SH-SY5Y (cell line): ENCODE measurements at regions not wholly inside any gene's neighbourhood (a gene's known extent, or its start where the extent isn't known, plus 50 kb on each side); places are given as distances from the start of the nearest gene placed in this dataset.

Experiments
- GATA2 ChIP-seq: IDR thresholded peaks from 2 replicates; pipeline ENCODE4 v1.6.1; 2011; ENCODE audit warnings: mild to moderate bottlenecking, low read depth, low read length
- GATA3 ChIP-seq: IDR thresholded peaks from 2 replicates; pipeline ENCODE4 v1.6.1; 2011; ENCODE audit warnings: low read depth, mild to moderate bottlenecking, low read length, moderate library complexity

- TF ChIP-seq GATA2 (no peak), GATA3 (no peak)
Observed at GRCh38 chr11:128195057-128195751, 392.2 kb downstream of the ETS1 start.
